ENCODE measurements at regions not wholly inside any gene's neighbourhood (a gene's known extent, or its start where the extent isn't known, plus 50 kb on each side); places are given as distances from the start of the nearest gene placed in this dataset.

DNA sequence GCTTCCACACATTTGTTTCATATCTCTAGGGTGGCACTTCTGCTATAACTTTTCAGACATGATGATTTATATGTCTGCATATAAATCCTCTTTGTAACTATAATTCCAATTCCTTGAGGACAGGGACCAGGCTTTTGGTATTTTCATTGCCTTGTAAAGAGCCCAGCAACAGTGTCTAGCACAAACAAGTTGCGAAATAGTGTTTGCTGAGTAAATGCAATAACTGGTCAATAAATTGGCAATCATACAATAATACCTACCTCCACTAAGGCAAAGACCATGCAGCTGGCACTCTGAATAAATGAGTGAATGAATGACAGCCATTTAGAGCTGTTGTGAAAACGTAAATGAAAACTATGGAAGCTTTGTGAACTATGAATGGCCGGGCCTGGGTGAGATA is 564.0 kb upstream of the ZNF462 start:
- Histone ChIP-seq H4K5ac (ENCODE audit: insufficient read length, low read depth, low read length) (no peak overlapping the region), H3K9ac (ENCODE audit: extremely low read depth, insufficient read length, low read length) (no peak overlapping the region), H3K18ac (ENCODE audit: insufficient read length, low read depth, low read length) (no peak overlapping the region), H4K91ac (ENCODE audit: insufficient read length, low read depth, low read length) (no peak overlapping the region), H3K27me3 (ENCODE audit: insufficient read depth, low read length) (no peaks in the 10 kb centered on the region), H3K14ac (ENCODE audit: insufficient read depth, low read length) (no peak overlapping the region), H3K9me3 (ENCODE audit: control insufficient read depth, low read depth, low read length) (no peaks in the 10 kb centered on the region), H3K23me2 (ENCODE audit: insufficient read length, low read depth, low read length, poor library complexity, severe bottlenecking) (no peaks in the 10 kb centered on the region), H2BK12ac (ENCODE audit: insufficient read length, low read depth, low read length) (no peak overlapping the region), H2BK5ac (ENCODE audit: insufficient read length, low read length) (no peak overlapping the region), H2AK5ac (ENCODE audit: insufficient read length, low read length) (no peak overlapping the region), H3K4me1 (ENCODE audit: insufficient read depth, low read length) (no peaks in the 10 kb centered on the region), H3K79me2 (ENCODE audit: insufficient read depth, low read length) (no peaks in the 10 kb centered on the region), H4K20me1 (ENCODE audit: control insufficient read depth, insufficient read depth, insufficient read length) (no peaks in the 10 kb centered on the region), H2BK20ac (ENCODE audit: low read depth, low read length, poor library complexity, severe bottlenecking) (no peak overlapping the region), H3K79me1 (ENCODE audit: insufficient read depth, low read depth, low read length, poor library complexity, severe bottlenecking) (no peaks in the 10 kb centered on the region), H3K56ac (ENCODE audit: insufficient read length, low read depth, low read length) (no peak overlapping the region), H3T11ph (ENCODE audit: low read length) (no peak overlapping the region), H2BK15ac (ENCODE audit: low read depth, low read length) (no peak overlapping the region), H2AFZ (ENCODE audit: low read length) (no peak overlapping the region), H3K23ac (ENCODE audit: insufficient read length, low read depth, low read length) (no peak overlapping the region), H3K4ac (ENCODE audit: low read depth, low read length) (no peak overlapping the region), H4K8ac (replicated peaks; ENCODE audit: insufficient read length, low read depth, low read length) (no peak overlapping the region), H3K4me2 (ENCODE audit: insufficient read depth, insufficient read length, low read length) (no peak overlapping the region), H3K27ac (ENCODE audit: insufficient read length, low read depth, low read length) (no peak overlapping the region), H2BK120ac (ENCODE audit: low read depth, low read length, poor library complexity, severe bottlenecking) (no peak overlapping the region)
- H3K27ac Mint-ChIP-seq = no peak overlapping the region
- H3K27me3 Mint-ChIP-seq (ENCODE audit: low read depth) = no peaks in the 10 kb centered on the region
- H3K36me3 Mint-ChIP-seq (ENCODE audit: insufficient read depth in 1 of 3, low read depth in 3 of 3) = no peaks in the 10 kb centered on the region
- no peak overlapping the region for H3K4me3 Mint-ChIP-seq
- H3K9me3 Mint-ChIP-seq = no peaks in the 10 kb centered on the region
- peaks cover 2 to 10% of the 10 kb centered on the region in 2 experiments; a peak in 3 of 4 replicates for H3K4me1 Mint-ChIP-seq
- no peak for DNase-seq
- WGBS (ENCODE audit: extremely low coverage, insufficient read length, low lambda C conversion rate) = no CpG with 5 or more reads among the region's 3 CpGs
- TF ChIP-seq, protein P1, sequence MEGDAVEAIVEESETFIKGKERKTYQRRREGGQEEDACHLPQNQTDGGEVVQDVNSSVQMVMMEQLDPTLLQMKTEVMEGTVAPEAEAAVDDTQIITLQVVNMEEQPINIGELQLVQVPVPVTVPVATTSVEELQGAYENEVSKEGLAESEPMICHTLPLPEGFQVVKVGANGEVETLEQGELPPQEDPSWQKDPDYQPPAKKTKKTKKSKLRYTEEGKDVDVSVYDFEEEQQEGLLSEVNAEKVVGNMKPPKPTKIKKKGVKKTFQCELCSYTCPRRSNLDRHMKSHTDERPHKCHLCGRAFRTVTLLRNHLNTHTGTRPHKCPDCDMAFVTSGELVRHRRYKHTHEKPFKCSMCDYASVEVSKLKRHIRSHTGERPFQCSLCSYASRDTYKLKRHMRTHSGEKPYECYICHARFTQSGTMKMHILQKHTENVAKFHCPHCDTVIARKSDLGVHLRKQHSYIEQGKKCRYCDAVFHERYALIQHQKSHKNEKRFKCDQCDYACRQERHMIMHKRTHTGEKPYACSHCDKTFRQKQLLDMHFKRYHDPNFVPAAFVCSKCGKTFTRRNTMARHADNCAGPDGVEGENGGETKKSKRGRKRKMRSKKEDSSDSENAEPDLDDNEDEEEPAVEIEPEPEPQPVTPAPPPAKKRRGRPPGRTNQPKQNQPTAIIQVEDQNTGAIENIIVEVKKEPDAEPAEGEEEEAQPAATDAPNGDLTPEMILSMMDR (conservative IDR thresholded peaks at IDR 0.05) = no peak

Measured in H9 (cell line).